Muscle layer of duodenum (tissue), 2 donors: ENCODE measurements at regions not wholly inside any gene's neighbourhood (a gene's known extent, or its start where the extent isn't known, plus 50 kb on each side); places are given as distances from the start of the nearest gene placed in this dataset.

Experiments used
- H3K27ac ChIP-seq: one replicate; pipeline ENCODE4 v1.7.0; 2013; ENCODE audit warnings: mild to moderate bottlenecking, low read length
- H3K27me3 ChIP-seq: one replicate; pipeline ENCODE4 v1.7.0; 2013; ENCODE audit warnings: low read depth, mild to moderate bottlenecking, control low read depth, low read length
- H3K36me3 ChIP-seq, 2 donors: one replicate each; pipeline ENCODE4 v1.7.0; 2013; ENCODE audit warnings: low read length in 2 of 2, control low read depth in 1 of 2, mild to moderate bottlenecking in 1 of 2; ENCODE audit not compliant: insufficient read depth in 2 of 2, control insufficient read depth in 1 of 2
- H3K4me1 ChIP-seq, 2 donors: one replicate each; pipeline ENCODE4 v1.7.0; 2013; ENCODE audit warnings: low read length in 2 of 2, mild to moderate bottlenecking in 2 of 2, control low read depth in 1 of 2, moderate library complexity in 1 of 2; ENCODE audit not compliant: insufficient read depth in 2 of 2, control insufficient read depth in 1 of 2
- H3K4me3 ChIP-seq, 2 donors: one replicate each; pipeline ENCODE4 v1.7.0; 2013; ENCODE audit warnings: low read length in 2 of 2, low read depth in 1 of 2, mild to moderate bottlenecking in 1 of 2
- H3K9me3 ChIP-seq, 2 donors: one replicate each; pipeline ENCODE4 v1.7.0; 2013; ENCODE audit warnings: low read length in 2 of 2, control low read depth in 1 of 2, mild to moderate bottlenecking in 1 of 2; ENCODE audit not compliant: control insufficient read depth in 1 of 2
- donor health status: healthy.

DNA sequence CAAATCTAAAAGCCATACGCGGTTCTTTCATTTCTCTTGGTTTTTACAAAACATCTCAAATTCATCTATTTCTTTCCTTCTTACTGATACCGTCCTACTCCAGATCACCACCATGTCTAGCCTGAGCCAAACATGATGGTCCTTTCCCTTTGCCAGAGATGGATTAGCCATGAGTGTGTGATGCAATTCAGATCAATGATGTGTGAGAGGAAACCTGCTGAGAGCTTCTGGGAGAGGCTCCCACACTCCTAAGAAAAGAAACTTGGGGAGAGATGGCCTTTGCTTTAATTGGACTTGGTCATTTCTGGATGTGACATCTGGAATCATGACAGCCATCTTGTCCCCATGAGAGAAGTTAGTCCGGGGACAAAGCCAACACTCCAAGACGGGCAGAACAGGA, 367.2 kb downstream of the FGFR2 start:
- Histone ChIP-seq H3K27me3 (no peaks in the 10 kb centered on the region), H3K9me3 (no peaks in the 10 kb centered on the region), H3K36me3 (no peaks in the 10 kb centered on the region), H3K4me3 (no peak overlapping the region), H3K4me1 (no peaks in the 10 kb centered on the region), H3K27ac (no peak overlapping the region)

- no peaks in the 10 kb centered on the region for H3K36me3 ChIP-seq
- H3K27me3 ChIP-seq = no peaks in the 10 kb centered on the region
- H3K9me3 ChIP-seq = peaks cover 1 to 5% of the 10 kb centered on the region in 2 donors
- H3K4me3 ChIP-seq = no peak overlapping the region
- H3K4me1 ChIP-seq = no peaks in the 10 kb centered on the region
- H3K27ac ChIP-seq = no peak overlapping the region
These were observed 365.8 kb downstream of the FGFR2 start for GRCh38 chr10:121232494-121232893.

DNA sequence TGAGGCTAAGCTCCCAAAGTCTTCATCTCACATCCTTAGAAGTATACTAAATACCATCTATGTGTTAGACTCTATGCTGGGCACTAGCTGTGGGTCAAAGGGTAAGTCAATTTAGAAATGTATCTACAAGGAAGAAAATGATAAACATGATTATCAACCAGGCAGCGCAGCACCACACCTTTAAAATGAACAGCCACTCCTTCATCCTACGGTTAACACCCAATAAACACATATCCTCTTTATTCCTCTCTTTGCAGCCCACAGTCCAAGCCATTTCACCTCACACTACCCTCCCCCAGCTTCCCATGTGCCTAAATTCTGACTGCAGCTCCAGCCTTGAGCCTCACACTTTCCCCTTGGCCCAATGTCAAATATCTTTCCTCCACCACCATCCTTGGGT, 362.6 kb downstream of the FGFR2 start:
- Histone ChIP-seq H3K4me1 (no peaks in the 10 kb centered on the region), H3K27me3 (no peaks in the 10 kb centered on the region), H3K36me3 (no peaks in the 10 kb centered on the region), H3K4me3 (no peak overlapping the region), H3K27ac (no peak overlapping the region), H3K9me3 (peaks cover 7 to 8% of the 10 kb centered on the region in 2 donors)

DNA sequence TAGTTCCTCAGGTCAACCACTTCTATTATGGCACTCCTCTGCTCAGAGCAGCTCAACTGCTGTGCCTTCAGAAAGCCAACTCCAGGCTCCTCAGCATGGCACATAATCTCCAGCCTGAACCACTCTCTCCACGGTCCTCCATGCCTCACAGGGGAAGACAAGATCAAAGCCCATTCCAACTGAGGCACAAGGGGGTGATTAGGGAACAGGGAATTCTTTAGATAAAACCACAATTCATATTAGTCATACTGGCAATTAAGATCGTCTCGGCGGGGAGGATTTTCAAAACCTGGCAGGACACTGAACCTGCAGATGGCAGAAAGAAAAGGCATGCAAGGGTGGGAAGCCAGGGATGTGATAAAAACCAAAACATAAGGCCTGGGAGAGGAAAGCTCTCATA, 361.6 kb downstream of the FGFR2 start:
- Histone ChIP-seq H3K4me3 (no peak overlapping the region), H3K9me3 (peaks cover 7 to 8% of the 10 kb centered on the region in 2 donors), H3K4me1 (no peaks in the 10 kb centered on the region), H3K27ac (no peak overlapping the region), H3K27me3 (no peaks in the 10 kb centered on the region), H3K36me3 (no peaks in the 10 kb centered on the region)

GRCh38 chr10:121237718-121238117, 360.5 kb downstream of the FGFR2 start:
- no peaks in the 10 kb centered on the region for H3K27me3 ChIP-seq
- no peaks in the 10 kb centered on the region for H3K36me3 ChIP-seq
- H3K4me3 ChIP-seq = no peak overlapping the region
- peaks cover 7 to 8% of the 10 kb centered on the region in 2 donors for H3K9me3 ChIP-seq
- H3K27ac ChIP-seq = no peak overlapping the region
- H3K4me1 ChIP-seq = no peaks in the 10 kb centered on the region

- H3K4me3 ChIP-seq = no peak overlapping the region
- peaks cover 7 to 8% of the 10 kb centered on the region in 2 donors for H3K9me3 ChIP-seq
- no peaks in the 10 kb centered on the region for H3K4me1 ChIP-seq
- H3K27ac ChIP-seq = no peak overlapping the region
- H3K27me3 ChIP-seq = no peaks in the 10 kb centered on the region
- no peaks in the 10 kb centered on the region for H3K36me3 ChIP-seq
These were observed 358.2 kb downstream of the FGFR2 start for GRCh38 chr10:121240011-121240410.

DNA sequence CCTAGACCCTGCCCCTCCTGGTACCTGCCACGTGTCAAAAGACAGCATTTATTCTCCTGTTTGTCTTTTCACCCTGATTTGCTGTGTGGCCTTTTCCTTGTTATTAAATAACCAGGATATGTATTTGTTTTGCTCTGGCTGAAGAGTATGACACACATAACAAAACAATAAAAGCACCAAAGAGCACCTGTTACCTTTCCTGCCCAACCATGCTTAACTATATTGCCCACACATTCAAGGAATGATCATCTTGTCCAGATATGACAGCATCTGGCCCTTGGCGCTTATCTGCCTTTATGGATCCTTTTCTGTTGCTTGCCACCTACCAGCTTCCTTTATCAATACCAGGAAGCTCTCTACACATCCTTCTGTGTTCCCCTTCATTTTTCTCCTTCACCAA, 357.7 kb downstream of the FGFR2 start:
- peaks cover 7 to 8% of the 10 kb centered on the region in 2 donors for H3K9me3 ChIP-seq
- no peaks in the 10 kb centered on the region for H3K27me3 ChIP-seq
- H3K4me1 ChIP-seq = no peaks in the 10 kb centered on the region
- no peak overlapping the region for H3K4me3 ChIP-seq
- H3K27ac ChIP-seq = no peak overlapping the region
- no peaks in the 10 kb centered on the region for H3K36me3 ChIP-seq

GRCh38 chr10:121241337-121241736, 356.9 kb downstream of the FGFR2 start:
- peaks cover 7 to 8% of the 10 kb centered on the region in 2 donors for H3K9me3 ChIP-seq
- no peak overlapping the region for H3K4me3 ChIP-seq
- no peaks in the 10 kb centered on the region for H3K27me3 ChIP-seq
- H3K4me1 ChIP-seq = no peaks in the 10 kb centered on the region
- H3K36me3 ChIP-seq = no peaks in the 10 kb centered on the region
- no peak overlapping the region for H3K27ac ChIP-seq

- H3K4me1 ChIP-seq = no peaks in the 10 kb centered on the region
- H3K27ac ChIP-seq = no peak overlapping the region
These were observed 355.3 kb downstream of the FGFR2 start for GRCh38 chr10:121242741-121243608.

DNA sequence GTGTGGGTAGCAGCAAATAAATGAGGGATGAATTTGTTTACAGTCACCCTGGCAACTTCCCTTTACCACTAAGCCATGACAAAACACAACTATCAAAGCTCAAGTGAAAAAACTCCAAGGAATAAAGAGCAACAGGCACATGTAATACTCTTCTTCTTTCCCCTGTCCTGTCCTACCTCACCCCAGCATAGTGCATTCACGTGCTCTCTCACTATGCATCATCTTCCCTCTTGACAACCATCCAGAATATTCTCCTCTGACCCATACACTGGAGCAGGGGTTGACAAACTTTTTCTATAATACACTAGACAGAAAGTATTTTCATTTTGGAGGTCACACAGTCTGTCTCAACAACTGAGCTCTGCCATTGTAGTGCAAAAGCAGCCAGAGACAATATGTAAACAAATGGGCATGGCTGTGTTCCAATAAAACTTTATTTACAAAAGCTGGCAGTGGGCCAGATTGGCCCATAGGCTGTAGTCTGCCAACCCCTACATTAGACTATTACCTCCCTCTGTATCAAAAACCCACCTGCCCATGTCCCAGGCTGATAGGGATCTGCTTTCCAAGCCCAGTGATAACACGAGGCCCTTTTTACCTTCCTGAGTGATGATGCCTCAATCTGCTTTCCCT, 354.5 kb downstream of the FGFR2 start:
- Histone ChIP-seq H3K27ac (no peak overlapping the region), H3K36me3 (no peaks in the 10 kb centered on the region), H3K9me3 (no peaks in the 10 kb centered on the region), H3K4me3 (no peak overlapping the region), H3K4me1 (no peaks in the 10 kb centered on the region), H3K27me3 (no peaks in the 10 kb centered on the region)

More at GRCh38 chr10:121242741-121243608, 355.3 kb downstream of the FGFR2 start:
- Histone ChIP-seq H3K9me3 (peaks cover 0 to under 1% of the 10 kb centered on the region in 2 donors), H3K36me3 (no peaks in the 10 kb centered on the region), H3K4me3 (no peak overlapping the region), H3K27me3 (no peaks in the 10 kb centered on the region)

- H3K4me1 ChIP-seq = no peaks in the 10 kb centered on the region
- H3K36me3 ChIP-seq = no peaks in the 10 kb centered on the region
- H3K4me3 ChIP-seq = no peak overlapping the region
- no peaks in the 10 kb centered on the region for H3K9me3 ChIP-seq
- no peak overlapping the region for H3K27ac ChIP-seq
- no peaks in the 10 kb centered on the region for H3K27me3 ChIP-seq
These were observed 353.4 kb downstream of the FGFR2 start for GRCh38 chr10:121244818-121245217.
